ENCODE measurements at regions not wholly inside any gene's neighbourhood (a gene's known extent, or its start where the extent isn't known, plus 50 kb on each side); places are given as distances from the start of the nearest gene placed in this dataset.

- TF ChIP-seq POLR2A (IDR thresholded peaks at IDR 0.05) (no peak), CTCF (IDR thresholded peaks at IDR 0.05) (peak; percentile 53 to 83 (median 75)), EP300 (IDR thresholded peaks at IDR 0.05) (no peak), POLR2AphosphoS5 (IDR thresholded peaks at IDR 0.05) (no peak)
These were observed 163.6 kb downstream of the SREK1 start for GRCh38 chr5:66307647-66308241.

Measured in upper lobe of left lung (tissue), 4 donors.